ENCODE measurements at regions not wholly inside any gene's neighbourhood (a gene's known extent, or its start where the extent isn't known, plus 50 kb on each side); places are given as distances from the start of the nearest gene placed in this dataset.

DNA sequence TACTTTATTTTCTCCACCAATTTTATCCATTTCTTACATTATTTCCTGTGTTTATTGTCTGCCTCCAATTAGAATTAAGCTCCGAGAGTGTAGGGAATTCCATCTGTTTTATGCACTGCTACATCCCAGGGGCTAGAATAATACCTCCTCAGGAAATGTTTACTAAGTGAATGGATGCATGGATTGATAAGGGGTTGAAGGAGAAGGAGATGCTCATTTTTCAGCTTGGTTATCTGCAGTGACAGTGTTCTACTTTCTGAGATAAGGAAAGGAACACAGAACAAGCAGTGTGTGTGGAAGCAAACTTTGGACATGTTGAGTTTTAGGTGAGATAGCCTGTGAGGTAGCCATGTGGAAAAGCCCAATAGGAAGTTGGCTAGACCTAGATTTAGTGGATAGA lies 164.6 kb upstream of the HMGA2 start:
- no peak for DNase-seq (ENCODE audit: low read depth)
- Histone ChIP-seq H3K27me3 (ENCODE audit: control insufficient read depth, insufficient read depth, low read length) (no peaks in the 10 kb centered on the region), H3K4me3 (ENCODE audit: low read depth, low read length) (no peak overlapping the region), H3K36me3 (ENCODE audit: control insufficient read depth, insufficient read depth, low read length) (no peaks in the 10 kb centered on the region)
- TF ChIP-seq, protein P1, sequence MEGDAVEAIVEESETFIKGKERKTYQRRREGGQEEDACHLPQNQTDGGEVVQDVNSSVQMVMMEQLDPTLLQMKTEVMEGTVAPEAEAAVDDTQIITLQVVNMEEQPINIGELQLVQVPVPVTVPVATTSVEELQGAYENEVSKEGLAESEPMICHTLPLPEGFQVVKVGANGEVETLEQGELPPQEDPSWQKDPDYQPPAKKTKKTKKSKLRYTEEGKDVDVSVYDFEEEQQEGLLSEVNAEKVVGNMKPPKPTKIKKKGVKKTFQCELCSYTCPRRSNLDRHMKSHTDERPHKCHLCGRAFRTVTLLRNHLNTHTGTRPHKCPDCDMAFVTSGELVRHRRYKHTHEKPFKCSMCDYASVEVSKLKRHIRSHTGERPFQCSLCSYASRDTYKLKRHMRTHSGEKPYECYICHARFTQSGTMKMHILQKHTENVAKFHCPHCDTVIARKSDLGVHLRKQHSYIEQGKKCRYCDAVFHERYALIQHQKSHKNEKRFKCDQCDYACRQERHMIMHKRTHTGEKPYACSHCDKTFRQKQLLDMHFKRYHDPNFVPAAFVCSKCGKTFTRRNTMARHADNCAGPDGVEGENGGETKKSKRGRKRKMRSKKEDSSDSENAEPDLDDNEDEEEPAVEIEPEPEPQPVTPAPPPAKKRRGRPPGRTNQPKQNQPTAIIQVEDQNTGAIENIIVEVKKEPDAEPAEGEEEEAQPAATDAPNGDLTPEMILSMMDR (IDR thresholded peaks at IDR 0.05; ENCODE audit: insufficient read depth, low read depth, low read length) = no peak
- CTCF ChIA-PET = interaction anchor here (1.0 to 1.1 kb wide), 2 partner anchors 19 to 358 kb away, joined by 3 to 4 read pairs; no protein-coding TSS in a partner anchor
- POLR2A ChIA-PET = no interaction called here

DNA sequence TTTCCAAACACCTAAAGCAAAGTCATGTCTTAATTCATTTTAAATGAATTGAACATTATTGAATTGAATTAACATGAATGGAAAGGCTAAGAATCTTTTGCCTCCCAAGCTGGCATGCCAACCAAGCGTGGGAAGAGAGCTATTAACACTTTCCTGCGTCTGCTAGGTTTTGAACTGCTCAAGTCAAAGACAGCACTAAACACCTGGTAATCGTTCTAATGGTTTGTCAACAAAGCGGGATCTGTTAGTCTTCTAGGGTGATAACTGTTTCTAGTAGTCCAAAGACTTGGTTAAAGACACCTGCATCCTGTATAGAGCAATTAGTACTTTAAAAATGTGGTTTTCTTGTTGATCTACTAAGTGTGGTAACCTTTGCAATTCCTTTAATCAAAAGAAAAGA lies 164.2 kb upstream of the HMGA2 start:
- TF ChIP-seq, protein P1 (IDR thresholded peaks at IDR 0.05; ENCODE audit: insufficient read depth, low read depth, low read length) = no peak
- Histone ChIP-seq H3K27me3 (ENCODE audit: control insufficient read depth, insufficient read depth, low read length) (no peaks in the 10 kb centered on the region), H3K4me3 (ENCODE audit: low read depth, low read length) (no peak overlapping the region), H3K36me3 (ENCODE audit: control insufficient read depth, insufficient read depth, low read length) (no peaks in the 10 kb centered on the region)
- DNase-seq (ENCODE audit: low read depth) = no peak
- POLR2A ChIA-PET = no interaction called here
- CTCF ChIA-PET = interaction anchor here (0.8 to 1.2 kb wide), 4 partner anchors 11 to 358 kb away, joined by 3 to 6 read pairs (median 4); no protein-coding TSS in a partner anchor

DNA sequence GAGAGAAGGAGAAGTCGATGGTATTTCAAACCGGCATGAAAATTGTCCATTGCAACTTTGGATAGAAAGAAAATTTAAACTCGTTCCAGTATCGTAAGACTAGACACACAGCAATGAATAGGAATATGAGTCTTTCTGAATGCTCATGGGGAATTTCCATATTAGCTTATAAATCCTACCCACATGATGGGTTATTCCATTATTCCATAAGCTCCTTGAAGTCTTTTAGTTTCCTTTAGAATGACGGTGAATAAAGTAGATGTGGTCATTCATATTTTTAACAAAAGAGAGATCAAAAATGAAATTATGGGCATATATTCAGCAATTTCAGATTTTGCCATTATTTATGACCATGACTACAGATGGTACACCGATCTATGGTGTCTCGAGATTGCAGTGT lies 163.4 kb upstream of the HMGA2 start:
- Histone ChIP-seq H3K4me3 (ENCODE audit: low read depth, low read length) (no peak overlapping the region), H3K36me3 (ENCODE audit: control insufficient read depth, insufficient read depth, low read length) (no peaks in the 10 kb centered on the region), H3K27me3 (ENCODE audit: control insufficient read depth, insufficient read depth, low read length) (no peaks in the 10 kb centered on the region)
- no peak for DNase-seq (ENCODE audit: low read depth)
- ChIA-PET CTCF (interaction anchor here (0.5 to 1.2 kb wide), 4 partner anchors 10 to 359 kb away, joined by 3 to 6 read pairs (median 3); no protein-coding TSS in a partner anchor), POLR2A (no interaction called here)
- TF ChIP-seq, protein P1 (IDR thresholded peaks at IDR 0.05; ENCODE audit: insufficient read depth, low read depth, low read length) = no peak

DNA sequence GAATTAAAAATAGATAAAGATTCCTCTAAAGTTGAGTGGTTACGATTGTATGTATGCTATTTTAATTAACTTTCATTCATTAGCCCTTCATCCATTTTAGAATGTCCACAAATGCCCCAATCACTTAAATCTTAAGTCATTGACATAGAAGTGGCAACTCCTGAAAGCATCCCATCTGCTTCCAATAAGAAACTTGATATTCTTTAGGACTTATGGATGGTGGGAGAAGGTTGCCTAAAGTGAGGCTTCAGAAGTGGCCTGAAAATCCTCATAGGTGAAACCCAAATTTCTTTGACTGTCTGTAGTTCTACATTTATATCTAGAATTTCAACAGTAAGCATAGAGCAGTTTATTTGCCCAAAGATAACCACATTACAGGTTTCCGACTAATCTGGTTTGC lies 161.7 kb upstream of the HMGA2 start:
- TF ChIP-seq, protein P1 (IDR thresholded peaks at IDR 0.05; ENCODE audit: insufficient read depth, low read depth, low read length) = no peak
- Histone ChIP-seq H3K27me3 (ENCODE audit: control insufficient read depth, insufficient read depth, low read length) (no peaks in the 10 kb centered on the region), H3K36me3 (ENCODE audit: control insufficient read depth, insufficient read depth, low read length) (no peaks in the 10 kb centered on the region), H3K4me3 (ENCODE audit: low read depth, low read length) (no peak overlapping the region)
- ChIA-PET CTCF (no interaction called here), POLR2A (no interaction called here)
- no peak for DNase-seq (ENCODE audit: low read depth)

DNA sequence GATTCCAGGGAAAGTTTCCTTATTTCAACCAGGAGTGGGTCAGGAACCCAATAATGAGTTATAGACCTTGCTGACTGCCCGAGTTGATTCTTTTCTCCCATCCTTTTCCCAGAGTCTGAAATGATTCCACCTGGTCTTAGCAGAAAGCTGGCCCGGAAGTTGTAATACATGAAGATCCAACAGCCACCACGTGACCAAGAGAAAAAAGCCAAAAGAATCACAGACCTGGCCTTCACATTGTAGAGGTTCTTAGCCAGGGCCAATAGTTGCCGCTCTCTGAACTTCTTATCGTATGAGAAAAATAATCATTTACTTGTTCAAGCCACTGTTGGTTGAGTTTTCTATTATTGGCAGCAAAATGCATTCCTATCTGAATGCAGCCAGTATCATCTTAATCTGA lies 161.2 kb upstream of the HMGA2 start:
- POLR2A ChIA-PET = no interaction called here
- H3K4me3 ChIP-seq (ENCODE audit: low read depth, low read length) = no peak overlapping the region

More for the DNA sequence above, 161.2 kb upstream of the HMGA2 start:
- H3K27me3 ChIP-seq (ENCODE audit: control insufficient read depth, insufficient read depth, low read length) = no peaks in the 10 kb centered on the region
- no peaks in the 10 kb centered on the region for H3K36me3 ChIP-seq (ENCODE audit: control insufficient read depth, insufficient read depth, low read length)
- CTCF ChIA-PET = no interaction called here
- DNase-seq (ENCODE audit: low read depth) = no peak
- TF ChIP-seq, protein P1 (IDR thresholded peaks at IDR 0.05; ENCODE audit: insufficient read depth, low read depth, low read length) = no peak

Data from BJ (cell line).